Sigmoid colon (tissue), 6 donors: ENCODE measurements at regions not wholly inside any gene's neighbourhood (a gene's known extent, or its start where the extent isn't known, plus 50 kb on each side); places are given as distances from the start of the nearest gene placed in this dataset.
"Not testable (repeated sequence)": the region's sequence is repeated elsewhere in the genome, so short reads cannot be mapped to it uniquely, and the experiment has no call there.

Experiments
- DNase-seq: peaks from one replicate; pipeline ENCODE4 v3.0.0-alpha.2; 2019
- H3K27ac ChIP-seq, 4 donors: fragments of 200-600 bp; sonication (generic); one replicate each; pipeline ENCODE4 v1.5.1; 2016 to 2019; ENCODE audit warnings: mild to moderate bottlenecking in 1 of 4
- H3K27me3 ChIP-seq, 3 donors: fragments of 200-600 bp; sonication (generic); one replicate each; pipeline ENCODE4 v1.5.1; 2019; ENCODE audit warnings: mild to moderate bottlenecking in 1 of 3
- H3K36me3 ChIP-seq, 4 donors: fragments of 200-600 bp; sonication (generic); one replicate each; pipeline ENCODE4 v1.5.1; 2016 to 2019
- H3K4me1 ChIP-seq, 4 donors: fragments of 200-600 bp; sonication (generic); one replicate each; pipeline ENCODE4 v1.5.1; 2017 to 2019
- H3K4me3 ChIP-seq, 4 donors: fragments of 200-600 bp; sonication (generic); one replicate each; pipeline ENCODE4 v1.5.1; 2017 to 2019; ENCODE audit warnings: mild to moderate bottlenecking in 2 of 4, moderate library complexity in 1 of 4
- H3K9me3 ChIP-seq, 4 donors: fragments of 200-600 bp in 3 of 4; sonication (generic) in 3 of 4; one replicate each; pipeline versions ENCODE4 v1.5.1 to v1.6.1; 2013 to 2019
- CTCF ChIP-seq, 4 experiments: fragments of 450-650 bp in 3 of 4; fragments of 200-600 bp in 1 of 4; IDR thresholded peaks; one replicate each; pipeline ENCODE4 v1.5.1; 2016 to 2019; ENCODE audit warnings: antibody characterized with exemption in 4 of 4, mild to moderate bottlenecking in 3 of 4, moderate library complexity in 2 of 4
- EP300 ChIP-seq, 4 donors: sonication (generic); formaldehyde crosslinking; IDR thresholded peaks; one replicate each; pipeline ENCODE4 v1.6.1; 2017; ENCODE audit warnings: antibody characterized with exemption in 4 of 4
- POLR2A ChIP-seq, 2 donors: fragments of 450-650 bp; IDR thresholded peaks; one replicate each; pipeline ENCODE4 v1.6.1; 2016; ENCODE audit warnings: antibody characterized with exemption in 2 of 2, mild to moderate bottlenecking in 2 of 2, moderate library complexity in 2 of 2
- POLR2AphosphoS5 ChIP-seq, 4 donors: sonication (generic); formaldehyde crosslinking; IDR thresholded peaks; one replicate each; pipeline ENCODE4 v1.6.1; 2017; ENCODE audit warnings: antibody characterized with exemption in 4 of 4
- WGBS, 2 donors: extraction: QIAGEN DNeasy Blood & Tissue Kit; methylation state at CpG; one replicate each; pipeline ENCODE4 v1.1.7; 2013; 5-methylcytosine and 5-hydroxymethylcytosine counted together
- intact Hi-C: fragments of 100-400 bp; cut with DNase I; formaldehyde crosslinking; loops from one replicate; pipeline ENCODE4 v1.15.1; 2023
- donor health status: healthy with polysubstance abuse.
- donor health status: healthy.

GRCh38 chr14:44847526-44848309 is 114.0 kb downstream of the KLHL28 start:
- 80 to 87% methylated on average over 8 of the region's 8 CpGs for WGBS, 2 donors
- intact Hi-C loops = no loop called here

GRCh38 chr14:44846232-44846824 is 115.4 kb downstream of the KLHL28 start:
- no peak overlapping the region for H3K27ac ChIP-seq
- no peak for DNase-seq
- intact Hi-C loops = no loop called here
- no peaks in the 10 kb centered on the region for H3K9me3 ChIP-seq
- H3K36me3 ChIP-seq = no peaks in the 10 kb centered on the region
- no peaks in the 10 kb centered on the region for H3K27me3 ChIP-seq
- 12 to 30% methylated on average over 4 of the region's 4 CpGs for WGBS, 2 donors
- H3K4me3 ChIP-seq = no peak overlapping the region
- TF ChIP-seq CTCF (IDR thresholded peaks at IDR 0.05) = peak; percentile 33 to 75 (median 64)
- no peak for TF ChIP-seq POLR2AphosphoS5 (IDR thresholded peaks at IDR 0.05)
- H3K4me1 ChIP-seq = no peaks in the 10 kb centered on the region

More at GRCh38 chr14:44847526-44848309, 114.0 kb downstream of the KLHL28 start:
- H3K27ac ChIP-seq = no peak overlapping the region
- H3K4me1 ChIP-seq = no peaks in the 10 kb centered on the region
- no peaks in the 10 kb centered on the region for H3K9me3 ChIP-seq
- TF ChIP-seq POLR2AphosphoS5 (IDR thresholded peaks at IDR 0.05) (no peak), EP300 (IDR thresholded peaks at IDR 0.05) (no peak), POLR2A (IDR thresholded peaks at IDR 0.05) (no peak), CTCF (IDR thresholded peaks at IDR 0.05) (no peak)
- H3K36me3 ChIP-seq = no peaks in the 10 kb centered on the region
- DNase-seq = no peak
- no peak overlapping the region for H3K4me3 ChIP-seq
- H3K27me3 ChIP-seq = no peaks in the 10 kb centered on the region

- H3K9me3 ChIP-seq, H3K4me3 ChIP-seq, H3K36me3 ChIP-seq, intact Hi-C loops, H3K27ac ChIP-seq, H3K4me1 ChIP-seq, H3K27me3 ChIP-seq, DNase-seq: not testable (repeated sequence)
- WGBS, 2 donors = 75 to 87% methylated on average over 9 of the region's 9 CpGs
Observed at GRCh38 chr14:44835928-44836327, 125.8 kb downstream of the KLHL28 start.

GRCh38 chr14:44833376-44834060 is 128.2 kb downstream of the KLHL28 start:
- WGBS, 2 donors = 1 to 32% methylated on average over 1 of the region's 1 CpG
- Histone ChIP-seq H3K27me3 (no peaks in the 10 kb centered on the region), H3K36me3 (no peaks in the 10 kb centered on the region), H3K4me1 (peaks cover 0 to 9% (median 6%) of the 10 kb centered on the region in 4 donors), H3K27ac (no peak overlapping the region), H3K4me3 (no peak overlapping the region), H3K9me3 (no peaks in the 10 kb centered on the region)
- TF ChIP-seq EP300 (IDR thresholded peaks at IDR 0.05) (no peak), POLR2A (IDR thresholded peaks at IDR 0.05) (no peak), POLR2AphosphoS5 (IDR thresholded peaks at IDR 0.05) (no peak), CTCF (IDR thresholded peaks at IDR 0.05) (no peak)
- intact Hi-C loops = no loop called here
- DNase-seq = no peak

GRCh38 chr14:44830371-44830770 is 131.4 kb downstream of the KLHL28 start:
- intact Hi-C loops = no loop called here
- Histone ChIP-seq H3K36me3 (no peaks in the 10 kb centered on the region), H3K9me3 (no peaks in the 10 kb centered on the region), H3K4me3 (no peak overlapping the region), H3K4me1 (peaks cover 0 to 9% (median 6%) of the 10 kb centered on the region in 4 donors), H3K27ac (no peak overlapping the region), H3K27me3 (no peaks in the 10 kb centered on the region)
- WGBS, 2 donors = 72 to 74% methylated on average over 1 of the region's 1 CpG
- TF ChIP-seq POLR2AphosphoS5 (IDR thresholded peaks at IDR 0.05) (no peak), EP300 (IDR thresholded peaks at IDR 0.05) (no peak), CTCF (IDR thresholded peaks at IDR 0.05) (no peak), POLR2A (IDR thresholded peaks at IDR 0.05) (no peak)
- no peak for DNase-seq
